NCI-H2227 (cell line): ENCODE measurements at regions not wholly inside any gene's neighbourhood (a gene's known extent, or its start where the extent isn't known, plus 50 kb on each side); places are given as distances from the start of the nearest gene placed in this dataset.
"Not testable (repeated sequence)": the region's sequence is repeated elsewhere in the genome, so short reads cannot be mapped to it uniquely, and the experiment has no call there.

ENCODE experiments used
- DNase-seq: peaks from one replicate; lab custom pipeline; 2025; ENCODE audit not compliant: unreplicated experiment; lab: John Stamatoyannopoulos, UW

DNA sequence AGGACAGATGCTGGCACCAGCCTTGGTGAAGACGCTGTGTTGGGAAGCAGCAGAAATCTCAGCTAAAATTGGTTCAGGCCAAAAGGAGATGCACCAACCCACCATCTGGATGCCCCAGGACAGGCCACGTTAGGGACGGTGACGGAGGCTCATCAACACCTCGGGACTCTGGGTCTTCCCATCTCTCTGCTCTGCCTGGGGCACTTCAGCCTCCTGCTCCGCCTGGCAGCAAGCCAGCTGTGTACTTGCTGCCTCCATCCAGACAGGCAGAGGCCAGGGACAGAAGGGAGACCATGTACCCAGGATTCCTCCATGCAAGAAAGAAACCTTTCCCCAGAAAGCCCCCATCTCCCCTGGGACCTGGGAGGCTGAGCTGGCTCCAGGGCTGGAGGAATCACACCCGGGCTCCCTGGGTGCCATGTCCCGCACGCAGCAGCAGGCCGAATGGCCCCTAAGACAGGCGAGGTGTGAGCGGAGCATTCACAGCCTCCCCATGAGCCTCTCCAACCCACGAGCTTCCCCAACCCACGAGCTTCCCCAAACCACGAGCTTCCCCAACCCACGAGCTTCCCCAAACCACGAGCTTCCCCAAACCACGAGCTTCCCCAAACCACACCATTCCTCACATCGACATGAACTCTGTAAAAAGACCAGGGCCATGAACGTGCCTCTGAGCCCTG, 274.5 kb downstream of the C16orf95 start:
- no peak for DNase-seq

GRCh38 chr16:87043231-87044031, 273.8 kb downstream of the C16orf95 start:
- no peak for DNase-seq

DNA sequence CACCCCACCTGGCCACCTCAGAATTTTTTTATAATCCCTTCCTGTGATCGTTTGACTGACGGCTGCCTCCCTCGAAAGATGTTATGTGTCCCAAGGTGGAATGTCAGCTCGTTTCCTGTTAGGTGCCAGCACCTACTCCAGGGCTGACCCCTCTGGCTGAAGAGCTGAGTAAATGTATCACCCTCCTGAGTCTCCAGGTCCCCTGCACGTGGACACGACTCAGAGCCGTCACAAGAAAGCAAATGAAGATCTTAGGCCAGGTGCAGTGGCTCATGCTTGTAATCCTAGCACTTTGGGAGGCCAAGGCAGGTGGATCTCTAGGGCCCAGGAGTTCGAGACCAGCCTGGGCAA, 273.2 kb downstream of the C16orf95 start:
- DNase-seq = no peak

DNA sequence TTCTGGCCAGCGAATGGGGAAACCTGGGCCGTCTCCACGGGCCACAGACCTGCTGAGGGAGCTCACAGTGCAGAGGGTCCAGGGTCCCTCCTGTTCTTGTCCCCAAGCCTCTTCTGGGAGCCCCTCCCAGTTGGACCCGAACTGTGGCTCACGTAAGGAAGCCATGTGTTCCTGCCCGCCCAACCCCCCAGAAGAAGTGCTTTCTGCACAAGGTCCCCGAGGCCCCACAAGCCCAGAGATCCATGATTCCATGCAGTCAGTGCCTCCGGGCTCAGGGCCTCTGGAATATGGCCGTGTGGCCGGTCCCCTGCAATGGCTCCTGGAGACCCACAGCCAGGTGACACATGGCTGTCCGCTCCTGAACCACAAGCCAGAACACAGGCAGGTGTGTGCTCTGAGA, 272.4 kb downstream of the C16orf95 start:
- no peak for DNase-seq

DNA sequence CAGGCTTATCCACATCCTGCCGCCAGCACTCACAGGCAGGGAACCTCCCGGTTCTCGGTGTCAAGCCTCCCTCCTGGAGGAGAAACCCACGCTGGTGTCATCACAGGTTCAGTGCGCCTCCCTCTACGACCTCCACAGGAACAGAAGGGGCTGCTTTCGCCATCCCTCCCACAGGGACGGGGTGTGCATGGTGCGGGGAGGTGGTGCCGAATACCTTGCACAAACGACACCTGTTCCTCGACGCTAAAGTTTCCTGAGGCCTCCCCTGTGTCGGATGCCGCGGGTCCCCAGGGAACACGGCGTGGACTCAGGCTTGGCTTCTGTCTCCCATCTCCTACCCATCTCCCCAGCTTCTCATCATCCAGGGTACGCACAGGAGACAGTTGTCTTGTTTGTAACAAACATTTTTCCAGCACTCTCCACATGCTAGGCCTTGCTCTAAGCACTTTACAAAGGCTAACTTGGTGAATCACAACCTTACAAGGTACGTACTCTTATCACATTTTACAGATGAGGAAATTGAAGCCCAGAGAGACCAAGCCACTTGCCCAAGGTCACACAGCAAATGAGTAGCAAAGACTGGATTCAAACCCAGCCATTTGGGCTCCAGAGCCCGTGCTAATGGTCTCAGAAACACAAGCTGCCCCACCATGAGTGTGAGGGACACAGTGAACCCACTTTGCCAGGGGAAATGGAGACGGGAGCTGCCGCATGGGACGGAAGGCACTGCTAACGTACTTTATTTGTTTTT, 271.6 kb downstream of the C16orf95 start:
- no peak for DNase-seq

GRCh38 chr16:87046235-87046634, 271.0 kb downstream of the C16orf95 start:
- DNase-seq = no peak

GRCh38 chr16:87047221-87048037, 269.8 kb downstream of the C16orf95 start:
- peak; percentile 21 for DNase-seq

- DNase-seq = no peak
Measured at GRCh38 chr16:87048038-87048729, 269.0 kb downstream of the C16orf95 start.

GRCh38 chr16:87048730-87049115, 268.5 kb downstream of the C16orf95 start:
- no peak for DNase-seq

GRCh38 chr16:87049216-87049615, 268.0 kb downstream of the C16orf95 start:
- DNase-seq = not testable (repeated sequence)

DNA sequence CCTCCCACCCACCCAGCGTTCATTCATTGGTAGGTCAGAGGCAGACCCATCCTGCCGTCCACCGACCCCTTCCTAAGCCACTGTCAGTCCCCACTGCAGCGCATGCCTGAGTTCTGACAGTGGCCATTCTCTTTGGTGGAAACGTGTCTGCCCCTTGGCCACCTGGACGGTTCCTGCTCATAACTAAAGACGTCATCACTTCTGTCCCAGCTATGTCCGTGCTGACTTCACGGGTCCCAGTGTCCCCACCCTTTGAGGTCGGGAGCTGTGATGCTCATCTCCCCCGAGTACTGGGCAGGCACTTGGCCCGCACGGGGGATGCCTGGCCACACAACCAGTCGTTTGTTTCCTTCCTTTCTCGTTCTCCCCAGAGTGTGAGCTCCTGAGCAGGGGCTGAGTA, 267.1 kb downstream of the C16orf95 start:
- no peak for DNase-seq

DNA sequence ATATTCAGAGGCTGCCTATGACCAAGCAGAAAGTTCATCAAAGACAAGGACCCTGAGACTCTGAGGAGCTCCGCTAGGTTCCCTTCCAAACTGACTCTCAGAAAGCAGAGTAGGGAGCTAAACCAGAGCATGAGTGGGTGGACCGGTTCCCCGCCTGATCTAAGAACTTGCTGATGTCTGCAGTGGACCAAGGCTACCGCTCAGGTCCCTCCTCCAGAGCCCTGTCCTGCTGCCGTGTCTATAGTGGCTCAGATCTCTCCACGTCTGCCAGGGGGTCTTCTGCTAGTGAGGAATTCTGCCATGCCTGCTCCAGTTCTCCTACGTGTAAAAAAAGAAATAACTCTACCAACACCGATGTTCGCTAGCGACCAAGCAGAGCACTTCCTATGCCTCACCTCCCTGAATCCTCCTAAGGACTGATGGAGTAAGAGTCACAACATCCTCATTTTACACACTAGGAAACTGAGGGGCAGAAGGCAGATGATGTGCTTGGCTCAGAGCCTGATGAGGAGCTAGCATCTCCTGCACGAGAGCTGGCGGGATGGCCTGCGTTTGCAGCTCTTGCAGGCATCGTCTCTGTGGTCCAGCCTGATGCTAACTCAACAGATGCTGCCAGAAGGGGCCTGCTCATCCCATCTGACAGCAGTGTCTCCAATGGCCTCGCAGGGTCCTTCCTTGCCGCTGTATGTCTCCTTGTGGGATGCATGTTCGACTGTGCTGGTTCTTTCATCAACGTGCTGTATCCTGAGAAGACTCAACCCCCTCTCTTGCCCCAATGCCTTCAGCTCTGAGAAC, 265.5 kb downstream of the C16orf95 start:
- no peak for DNase-seq

DNA sequence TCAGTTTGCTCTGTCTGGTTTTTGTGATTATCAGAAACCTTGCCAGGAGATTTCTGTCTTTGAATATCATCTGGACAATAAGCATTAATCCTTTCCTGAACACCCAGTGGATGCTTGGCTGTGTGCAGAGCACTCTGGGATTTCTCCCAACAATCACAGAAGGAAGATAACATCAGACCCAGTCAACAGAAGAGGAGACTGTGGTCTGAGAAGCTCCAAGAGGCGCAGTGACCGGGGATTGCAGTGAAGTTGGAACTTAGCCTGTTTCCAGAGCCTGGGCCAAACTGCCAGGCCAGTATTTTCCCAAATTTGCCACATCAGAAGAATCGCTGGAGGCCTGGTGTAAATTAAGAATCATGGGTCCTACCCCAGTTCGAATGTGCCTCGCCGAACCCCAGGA, 264.7 kb downstream of the C16orf95 start:
- DNase-seq = no peak

GRCh38 chr16:87053016-87053982, 263.9 kb downstream of the C16orf95 start:
- no peak for DNase-seq

DNA sequence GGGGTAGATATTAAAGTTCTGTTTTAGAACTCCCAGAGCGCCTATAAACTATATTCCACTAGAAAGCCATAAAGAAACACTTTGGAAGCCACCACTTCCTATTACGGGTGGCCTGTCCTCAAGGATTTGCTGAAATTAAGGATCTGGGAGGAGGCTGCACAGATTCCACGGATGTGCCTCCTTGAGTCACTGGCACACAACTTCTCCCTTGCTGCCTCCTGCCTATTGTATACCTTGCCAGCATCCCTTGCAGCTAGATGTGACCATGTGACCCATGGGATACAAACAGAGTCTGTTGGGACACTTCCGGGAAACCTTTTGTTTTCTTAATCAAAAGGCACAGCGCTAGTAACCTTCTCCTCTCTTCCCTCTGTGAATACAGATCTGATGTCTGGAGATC, 263.0 kb downstream of the C16orf95 start:
- DNase-seq = no peak

GRCh38 chr16:87054856-87055255, 262.3 kb downstream of the C16orf95 start:
- no peak for DNase-seq

GRCh38 chr16:87056083-87056482, 261.1 kb downstream of the C16orf95 start:
- no peak for DNase-seq

DNA sequence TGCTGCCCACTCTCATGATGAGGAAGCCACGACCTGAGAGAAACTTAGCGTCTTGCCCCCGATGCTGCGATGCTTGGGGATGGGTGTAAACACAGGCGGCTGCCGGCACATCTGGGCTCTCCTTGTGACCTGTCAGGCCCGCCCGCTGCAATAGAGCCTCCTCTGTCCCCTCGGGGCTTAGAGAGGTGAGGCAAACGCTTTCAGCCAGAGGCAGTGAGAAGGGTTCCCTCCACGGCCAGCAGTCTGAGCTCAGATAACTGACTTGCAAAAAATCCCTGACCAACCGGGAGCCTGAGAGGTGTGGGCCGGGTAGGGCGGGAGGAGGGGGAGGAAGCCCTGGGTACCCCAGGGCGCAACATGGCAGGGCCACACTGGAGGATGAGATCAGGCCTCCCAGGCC, 260.6 kb downstream of the C16orf95 start:
- DNase-seq = no peak
